ENCODE measurements at regions not wholly inside any gene's neighbourhood (a gene's known extent, or its start where the extent isn't known, plus 50 kb on each side); places are given as distances from the start of the nearest gene placed in this dataset.

- H3K4me3 ChIP-seq (ENCODE audit: low read depth, low read length, poor library complexity, severe bottlenecking) = no peak overlapping the region
- intact Hi-C loops (cut with micrococcal nuclease; ENCODE audit: unreplicated experiment) = no loop called here
- no peaks in the 10 kb centered on the region for H3K36me3 ChIP-seq (ENCODE audit: insufficient read depth, low read length, poor library complexity, severe bottlenecking)
- BruUV-seq (replicated peaks) = no TSS peak
- H3K27ac ChIP-seq (ENCODE audit: low read depth, low read length, poor library complexity, severe bottlenecking) = no peak overlapping the region
- ChIA-PET CTCF (no interaction called here), POLR2A (ENCODE audit: low non-redundant PET) (no interaction called here)
- no peak for TF ChIP-seq EZH2 (IDR thresholded peaks at IDR 0.05; ENCODE audit: borderline replicate concordance, low read depth, low read length, poor library complexity, severe bottlenecking)
- TF ChIP-seq, protein P1, sequence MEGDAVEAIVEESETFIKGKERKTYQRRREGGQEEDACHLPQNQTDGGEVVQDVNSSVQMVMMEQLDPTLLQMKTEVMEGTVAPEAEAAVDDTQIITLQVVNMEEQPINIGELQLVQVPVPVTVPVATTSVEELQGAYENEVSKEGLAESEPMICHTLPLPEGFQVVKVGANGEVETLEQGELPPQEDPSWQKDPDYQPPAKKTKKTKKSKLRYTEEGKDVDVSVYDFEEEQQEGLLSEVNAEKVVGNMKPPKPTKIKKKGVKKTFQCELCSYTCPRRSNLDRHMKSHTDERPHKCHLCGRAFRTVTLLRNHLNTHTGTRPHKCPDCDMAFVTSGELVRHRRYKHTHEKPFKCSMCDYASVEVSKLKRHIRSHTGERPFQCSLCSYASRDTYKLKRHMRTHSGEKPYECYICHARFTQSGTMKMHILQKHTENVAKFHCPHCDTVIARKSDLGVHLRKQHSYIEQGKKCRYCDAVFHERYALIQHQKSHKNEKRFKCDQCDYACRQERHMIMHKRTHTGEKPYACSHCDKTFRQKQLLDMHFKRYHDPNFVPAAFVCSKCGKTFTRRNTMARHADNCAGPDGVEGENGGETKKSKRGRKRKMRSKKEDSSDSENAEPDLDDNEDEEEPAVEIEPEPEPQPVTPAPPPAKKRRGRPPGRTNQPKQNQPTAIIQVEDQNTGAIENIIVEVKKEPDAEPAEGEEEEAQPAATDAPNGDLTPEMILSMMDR (conservative IDR thresholded peaks at IDR 0.05; ENCODE audit: low read depth, low read length) = no peak
- no peak for DNase-seq (ENCODE audit: low spot score)
- H3K4me1 ChIP-seq (ENCODE audit: insufficient read depth, low read length, poor library complexity, severe bottlenecking) = no peaks in the 10 kb centered on the region
- H3K9me3 ChIP-seq (ENCODE audit: low read depth, low read length, poor library complexity, severe bottlenecking) = no peaks in the 10 kb centered on the region
- no peaks in the 10 kb centered on the region for H3K27me3 ChIP-seq (replicated peaks; ENCODE audit: insufficient read depth, low read depth, low read length, poor library complexity)
Observed at GRCh38 chr7:17556247-17556956, 257.9 kb downstream of the AHR start.

- H3K27me3 ChIP-seq (replicated peaks; ENCODE audit: insufficient read depth, low read depth, low read length, poor library complexity) = no peaks in the 10 kb centered on the region
- no peaks in the 10 kb centered on the region for H3K36me3 ChIP-seq (ENCODE audit: insufficient read depth, low read length, poor library complexity, severe bottlenecking)
- no peak for TF ChIP-seq EZH2 (IDR thresholded peaks at IDR 0.05; ENCODE audit: borderline replicate concordance, low read depth, low read length, poor library complexity, severe bottlenecking)
- TF ChIP-seq, protein P1 (conservative IDR thresholded peaks at IDR 0.05; ENCODE audit: low read depth, low read length) = no peak
- BruUV-seq (replicated peaks) = no TSS peak
- ChIA-PET CTCF (no interaction called here), POLR2A (ENCODE audit: low non-redundant PET) (no interaction called here)
- no peak overlapping the region for H3K4me3 ChIP-seq (ENCODE audit: low read depth, low read length, poor library complexity, severe bottlenecking)
- H3K9me3 ChIP-seq (ENCODE audit: low read depth, low read length, poor library complexity, severe bottlenecking) = no peaks in the 10 kb centered on the region
- intact Hi-C loops (cut with micrococcal nuclease; ENCODE audit: unreplicated experiment) = no loop called here
- no peak for DNase-seq (ENCODE audit: low spot score)
- H3K4me1 ChIP-seq (ENCODE audit: insufficient read depth, low read length, poor library complexity, severe bottlenecking) = no peaks in the 10 kb centered on the region
- no peak overlapping the region for H3K27ac ChIP-seq (ENCODE audit: low read depth, low read length, poor library complexity, severe bottlenecking)
Observed at GRCh38 chr7:17557251-17557671, 258.8 kb downstream of the AHR start.

DNA sequence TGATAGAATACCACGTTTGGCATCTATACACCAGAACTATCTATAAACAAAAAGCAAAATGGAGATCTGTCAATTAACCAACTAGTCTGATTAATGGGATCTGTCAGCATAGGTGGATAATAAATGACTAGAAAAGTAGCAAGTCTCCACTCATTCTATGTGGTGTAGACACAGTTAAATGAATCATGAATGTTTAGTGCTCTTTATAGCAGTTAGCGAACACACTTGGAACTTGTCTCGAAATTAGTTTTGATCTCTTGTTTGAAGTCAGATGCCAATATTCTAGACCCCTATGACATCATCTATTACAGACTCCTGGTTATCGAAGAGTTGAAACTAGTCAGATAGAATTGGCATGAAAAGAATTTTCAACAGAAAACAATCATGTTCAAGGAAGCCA lies 259.7 kb downstream of the AHR start:
- H3K9me3 ChIP-seq (ENCODE audit: low read depth, low read length, poor library complexity, severe bottlenecking) = no peaks in the 10 kb centered on the region
- intact Hi-C loops (cut with micrococcal nuclease; ENCODE audit: unreplicated experiment) = no loop called here
- no peak overlapping the region for H3K27ac ChIP-seq (ENCODE audit: low read depth, low read length, poor library complexity, severe bottlenecking)
- TF ChIP-seq, protein P1 (conservative IDR thresholded peaks at IDR 0.05; ENCODE audit: low read depth, low read length) = no peak
- no peak for TF ChIP-seq EZH2 (IDR thresholded peaks at IDR 0.05; ENCODE audit: borderline replicate concordance, low read depth, low read length, poor library complexity, severe bottlenecking)
- no peaks in the 10 kb centered on the region for H3K36me3 ChIP-seq (ENCODE audit: insufficient read depth, low read length, poor library complexity, severe bottlenecking)
- no TSS peak for BruUV-seq (replicated peaks)
- H3K27me3 ChIP-seq (replicated peaks; ENCODE audit: insufficient read depth, low read depth, low read length, poor library complexity) = no peaks in the 10 kb centered on the region
- no peak overlapping the region for H3K4me3 ChIP-seq (ENCODE audit: low read depth, low read length, poor library complexity, severe bottlenecking)
- ChIA-PET POLR2A (ENCODE audit: low non-redundant PET) (no interaction called here), CTCF (no interaction called here)
- DNase-seq (ENCODE audit: low spot score) = no peak
- no peaks in the 10 kb centered on the region for H3K4me1 ChIP-seq (ENCODE audit: insufficient read depth, low read length, poor library complexity, severe bottlenecking)
